ENCODE measurements at regions not wholly inside any gene's neighbourhood (a gene's known extent, or its start where the extent isn't known, plus 50 kb on each side); places are given as distances from the start of the nearest gene placed in this dataset.
"Not testable (repeated sequence)": the region's sequence is repeated elsewhere in the genome, so short reads cannot be mapped to it uniquely, and the experiment has no call there.

- no peak for DNase-seq (ENCODE audit: low read depth in 2 of 2)
Observed at GRCh38 chr17:73887739-73888138, 243.5 kb upstream of the SDK2 start.

GRCh38 chr17:73888862-73889261 is 244.6 kb upstream of the SDK2 start:
- DNase-seq (ENCODE audit: low read depth in 2 of 2) = no peak

- no peak for DNase-seq (ENCODE audit: low read depth in 2 of 2)
Observed at GRCh38 chr17:73889439-73889838, 245.2 kb upstream of the SDK2 start.

DNA sequence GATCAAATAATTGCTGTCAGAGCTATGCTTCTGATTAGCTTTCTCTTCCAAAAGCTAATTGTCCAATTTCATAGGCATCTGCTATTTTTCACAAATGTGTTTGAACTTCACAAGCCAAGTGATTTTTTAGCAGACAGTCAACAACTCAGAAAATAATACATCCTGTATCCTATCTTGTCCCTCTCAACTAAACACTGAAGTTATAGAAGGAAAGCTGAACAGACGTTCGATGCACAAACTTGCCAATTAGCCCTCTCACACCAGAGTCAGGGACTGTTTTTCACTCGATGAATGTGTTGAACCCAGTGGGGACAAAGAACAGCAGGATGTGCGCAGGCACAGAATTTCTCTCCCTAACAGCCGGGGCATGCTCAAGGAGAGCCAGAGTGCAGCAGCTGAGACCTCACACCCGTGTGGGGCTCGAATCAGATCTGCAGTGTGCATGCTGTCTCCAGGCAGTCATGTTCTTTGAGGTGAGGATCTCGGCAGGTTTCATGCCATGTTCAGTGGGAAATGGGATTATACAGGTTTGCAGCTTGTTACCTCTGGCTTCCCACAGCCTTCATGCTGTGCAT is 246.7 kb upstream of the SDK2 start:
- no peak for DNase-seq (ENCODE audit: low read depth in 2 of 2)

GRCh38 chr17:73895157-73895556 is 250.9 kb upstream of the SDK2 start:
- no peak for DNase-seq (ENCODE audit: low read depth in 2 of 2)

DNA sequence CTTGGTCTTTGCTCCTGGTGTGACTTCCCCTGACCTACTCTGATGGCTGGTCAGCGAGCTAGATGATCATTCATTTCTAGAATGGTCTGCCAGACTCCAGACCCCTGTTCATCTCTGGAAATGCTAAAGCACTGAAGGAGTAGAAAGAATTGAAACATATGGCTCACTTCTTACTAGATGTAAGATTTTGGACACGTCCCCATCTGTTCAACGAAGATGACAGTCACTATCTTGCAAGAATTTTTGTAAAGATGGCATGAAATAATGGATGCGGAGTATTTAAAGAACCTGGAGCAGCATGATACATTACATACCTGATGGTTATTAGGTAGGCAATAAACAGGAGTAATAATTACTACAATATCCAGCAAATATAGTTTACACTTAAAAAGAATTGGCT is 252.7 kb upstream of the SDK2 start:
- no peak for DNase-seq (ENCODE audit: low read depth in 2 of 2)

- no peak for DNase-seq (ENCODE audit: low read depth in 2 of 2)
Observed at GRCh38 chr17:73899839-73900238, 255.6 kb upstream of the SDK2 start.

- no peak for DNase-seq (ENCODE audit: low read depth in 2 of 2)
Observed at GRCh38 chr17:73900516-73900915, 256.3 kb upstream of the SDK2 start.

- DNase-seq (ENCODE audit: low read depth in 2 of 2) = no peak
Observed at GRCh38 chr17:73901249-73901648, 257.0 kb upstream of the SDK2 start.

GRCh38 chr17:73901661-73902415 is 257.6 kb upstream of the SDK2 start:
- peak in 1 of 2 donors; percentile 16 for DNase-seq (ENCODE audit: low read depth in 2 of 2)

DNA sequence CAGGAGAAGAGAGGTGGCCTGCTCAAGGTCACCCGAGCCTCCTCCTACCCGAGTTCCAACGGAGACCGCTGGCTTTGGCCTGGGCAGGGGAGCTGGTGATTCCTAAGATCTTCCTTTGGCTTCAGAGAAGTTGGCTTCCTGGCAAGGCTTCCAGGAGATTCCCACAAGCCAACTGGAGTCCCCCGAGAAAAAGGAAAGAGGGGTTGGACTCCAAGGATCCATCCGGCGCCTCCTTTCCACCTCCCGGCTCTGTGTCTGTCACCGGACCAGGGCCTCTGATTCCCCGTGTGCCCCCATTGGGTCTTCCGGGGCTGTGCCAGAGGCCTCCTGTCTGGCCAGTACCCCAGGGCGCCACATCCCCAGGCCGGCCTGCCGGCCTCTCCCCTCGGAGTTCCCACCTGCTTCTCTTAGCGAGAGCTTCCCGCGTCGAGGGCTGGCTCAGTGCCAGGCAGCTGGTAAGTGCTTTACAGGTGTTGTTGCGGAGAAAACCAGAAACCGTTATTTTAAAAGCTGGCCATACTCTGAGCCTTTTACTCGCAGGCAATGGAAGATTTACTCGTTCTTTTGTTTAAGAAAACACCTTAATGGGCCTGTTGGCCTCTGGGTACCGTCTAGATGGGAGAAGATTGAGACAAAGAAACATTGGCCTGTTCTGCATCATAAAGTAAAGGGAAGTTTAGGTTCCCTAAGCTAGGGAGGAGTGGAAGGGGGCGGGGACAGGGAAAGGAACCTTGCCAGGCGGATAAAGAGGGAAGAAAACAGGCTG is 258.4 kb upstream of the SDK2 start:
- DNase-seq (ENCODE audit: low read depth in 2 of 2) = no peak

DNA sequence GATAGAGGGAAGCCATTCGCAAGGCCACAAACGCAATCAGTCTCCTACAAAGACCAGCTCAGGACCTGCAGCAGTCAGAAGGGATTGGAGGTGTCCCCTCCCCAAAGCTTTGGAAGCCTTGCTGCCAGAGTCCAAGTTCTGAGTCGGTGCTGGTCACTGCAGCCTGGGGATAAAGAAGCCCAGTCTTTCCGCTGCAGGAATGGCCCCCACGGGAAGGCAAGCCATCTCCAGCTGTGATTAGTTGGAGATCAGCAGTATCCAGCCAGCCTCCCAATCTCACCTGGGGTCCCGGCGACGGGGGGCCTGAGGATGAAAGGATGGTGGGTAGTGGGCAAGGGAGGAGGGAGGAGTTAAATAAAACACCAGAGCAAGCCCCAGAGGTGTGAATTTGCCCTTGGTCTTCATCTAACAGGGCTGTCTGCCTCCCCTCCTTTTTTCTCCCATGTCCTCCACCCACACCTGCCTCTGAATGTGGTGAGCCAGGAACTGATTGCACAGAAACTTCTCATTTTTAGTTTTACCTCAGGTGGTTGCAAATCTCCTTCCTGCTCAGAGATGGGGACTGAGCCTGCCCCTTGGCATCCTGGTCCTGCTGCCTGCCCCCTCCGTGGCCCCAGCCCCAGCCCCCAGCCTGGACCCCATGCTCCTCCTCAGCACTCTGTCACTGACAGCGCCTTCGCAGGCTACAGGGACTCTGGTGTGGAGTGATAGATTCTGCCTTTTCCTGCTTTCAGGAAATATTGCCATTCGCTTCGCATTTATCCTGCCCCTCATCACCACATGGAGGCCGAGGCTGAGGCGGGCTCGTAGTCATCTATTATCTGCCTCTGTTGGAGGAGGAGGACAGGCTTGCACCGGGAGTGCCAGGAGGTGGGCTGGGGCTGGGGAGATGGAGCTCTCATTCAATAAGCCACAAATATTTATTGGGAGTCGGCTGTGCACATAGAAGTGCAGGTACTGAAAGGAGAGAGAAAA is 262.9 kb upstream of the SDK2 start:
- no peak for DNase-seq (ENCODE audit: low read depth in 2 of 2)

DNA sequence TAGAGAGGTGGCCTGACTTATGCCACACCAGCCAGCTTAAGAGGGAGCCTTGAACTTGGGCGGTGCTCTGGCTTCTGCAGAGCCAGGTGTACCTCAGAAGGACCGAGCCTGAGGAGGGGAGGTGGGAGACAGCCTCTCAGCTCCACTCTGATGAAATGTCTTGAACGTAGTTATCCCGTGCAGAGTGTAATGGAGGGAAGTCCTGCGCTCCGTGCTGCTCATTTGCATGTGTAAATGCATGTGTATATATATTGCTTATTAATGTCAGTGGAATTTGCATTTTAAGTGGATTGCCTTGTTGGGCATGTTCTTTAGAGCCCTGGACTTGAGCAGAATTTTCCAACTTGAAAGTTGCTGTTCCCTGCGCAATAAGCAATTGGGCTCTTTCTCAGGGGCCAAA is 264.9 kb upstream of the SDK2 start:
- no peak for DNase-seq (ENCODE audit: low read depth in 2 of 2)

DNA sequence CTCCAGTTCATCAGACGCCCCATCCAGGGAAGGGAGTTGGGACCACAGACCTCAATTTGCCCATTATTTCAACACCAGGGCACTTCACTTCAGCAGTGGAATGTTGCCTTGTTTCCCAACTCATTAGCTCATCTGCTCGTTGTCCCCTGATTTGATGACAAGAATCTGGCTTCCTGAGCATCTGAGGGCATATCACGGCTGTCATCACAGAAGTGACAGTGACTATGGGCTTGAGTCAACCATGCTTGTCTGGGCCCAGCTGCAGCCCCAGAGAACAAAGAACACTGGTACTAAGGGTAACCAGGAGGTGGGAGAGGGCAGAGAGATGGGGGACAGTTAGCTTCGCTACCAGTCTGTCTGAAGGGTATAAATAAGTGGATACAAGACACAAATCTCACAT is 266.0 kb upstream of the SDK2 start:
- DNase-seq (ENCODE audit: low read depth in 2 of 2) = no peak

DNA sequence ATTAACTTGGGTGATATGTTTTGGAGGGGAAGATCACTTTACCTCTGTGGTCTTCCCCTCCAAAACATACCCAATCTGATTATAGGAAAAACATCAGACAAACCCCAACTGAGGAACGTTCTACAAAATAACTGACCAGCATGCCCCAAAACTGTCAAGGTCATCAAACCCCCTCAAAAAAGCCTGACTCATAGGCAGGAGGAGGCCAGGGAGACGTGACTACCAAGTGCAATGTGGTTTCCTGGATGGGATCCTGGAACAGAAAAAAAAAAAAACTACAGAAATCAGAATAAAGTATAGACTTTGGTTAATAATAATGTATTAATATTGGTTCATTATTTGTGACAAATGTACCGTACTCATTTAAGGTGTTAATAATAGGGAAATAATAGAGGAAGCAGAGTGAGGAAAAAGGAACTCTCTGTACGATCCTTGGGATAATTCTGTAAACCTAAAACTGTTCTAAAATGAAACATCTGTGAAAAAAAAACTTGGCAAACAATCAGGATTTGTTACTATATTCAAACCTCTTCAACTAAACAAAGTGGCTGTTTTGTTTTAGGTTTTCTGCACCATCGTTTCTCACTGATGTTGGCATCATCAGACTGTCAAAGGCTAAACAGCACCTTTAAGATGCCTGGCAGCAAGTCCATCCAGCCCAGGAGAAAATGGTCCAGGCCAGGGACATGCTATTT is 266.7 kb upstream of the SDK2 start:
- no peak for DNase-seq (ENCODE audit: low read depth in 2 of 2)

DNA sequence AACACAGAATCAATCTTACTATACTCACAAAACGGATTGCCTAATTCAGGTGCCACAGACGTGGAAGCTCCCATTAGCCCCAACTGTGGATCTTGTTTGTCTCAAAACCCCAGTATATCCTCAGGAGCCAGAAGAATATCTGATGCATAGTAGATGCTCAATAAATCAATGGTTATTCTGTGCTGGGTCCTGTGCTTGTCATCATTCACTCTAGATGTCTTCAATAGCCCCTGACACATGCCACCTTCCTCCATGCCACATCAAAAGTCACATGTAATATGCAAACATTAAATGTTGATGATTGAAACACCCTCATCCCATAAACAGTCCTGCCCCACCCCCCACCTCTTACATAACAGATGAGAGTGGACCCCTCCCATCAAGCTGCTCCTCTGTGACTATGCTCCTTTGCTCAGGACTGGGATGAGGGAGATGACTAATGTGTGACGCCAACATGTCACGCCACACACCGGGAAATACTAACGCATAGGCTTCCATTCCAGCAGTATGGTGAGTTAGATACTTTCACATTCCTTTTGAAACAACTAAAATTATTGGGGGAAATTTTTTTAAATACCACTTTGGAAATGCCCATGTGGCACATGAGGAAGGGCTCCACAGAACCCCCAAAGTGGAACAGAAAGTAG is 267.6 kb upstream of the SDK2 start:
- no peak for DNase-seq (ENCODE audit: low read depth in 2 of 2)

GRCh38 chr17:73912373-73912746 is 268.1 kb upstream of the SDK2 start:
- no peak for DNase-seq (ENCODE audit: low read depth in 2 of 2)

DNA sequence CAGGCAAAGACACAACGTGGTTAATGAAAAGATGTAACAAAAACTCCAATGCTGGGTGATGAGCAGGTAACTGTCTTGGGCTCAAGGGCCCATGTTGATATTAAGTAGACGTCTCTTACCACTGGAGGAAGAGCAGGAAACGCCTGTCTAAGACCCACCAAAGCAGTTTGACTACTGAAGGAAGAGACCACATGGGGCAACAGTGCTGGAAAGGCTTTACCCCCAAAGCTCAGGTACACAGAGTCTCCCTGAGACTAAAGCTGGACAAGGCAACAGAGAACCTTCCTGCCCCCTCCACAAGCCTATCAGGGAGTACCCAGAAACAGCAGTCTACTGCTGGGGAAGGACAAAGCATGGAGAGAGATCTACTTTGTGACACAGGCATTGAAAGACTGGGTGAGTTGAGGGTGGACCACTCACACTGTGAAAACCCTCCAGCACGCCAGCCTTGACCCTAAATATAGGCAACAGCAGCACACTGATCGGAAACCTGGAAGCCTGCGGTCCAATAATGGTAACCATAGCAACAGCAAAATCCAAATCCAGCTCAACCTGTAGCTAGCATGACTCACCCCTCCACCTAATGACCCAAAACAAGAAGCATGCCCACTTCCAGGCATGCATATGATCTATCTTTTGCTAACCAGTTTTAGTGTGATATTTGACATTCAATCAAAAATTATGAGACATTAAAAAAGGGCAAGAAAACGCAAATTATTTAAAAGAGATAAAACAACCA is 270.5 kb upstream of the SDK2 start:
- no peak for DNase-seq (ENCODE audit: low read depth in 2 of 2)

DNA sequence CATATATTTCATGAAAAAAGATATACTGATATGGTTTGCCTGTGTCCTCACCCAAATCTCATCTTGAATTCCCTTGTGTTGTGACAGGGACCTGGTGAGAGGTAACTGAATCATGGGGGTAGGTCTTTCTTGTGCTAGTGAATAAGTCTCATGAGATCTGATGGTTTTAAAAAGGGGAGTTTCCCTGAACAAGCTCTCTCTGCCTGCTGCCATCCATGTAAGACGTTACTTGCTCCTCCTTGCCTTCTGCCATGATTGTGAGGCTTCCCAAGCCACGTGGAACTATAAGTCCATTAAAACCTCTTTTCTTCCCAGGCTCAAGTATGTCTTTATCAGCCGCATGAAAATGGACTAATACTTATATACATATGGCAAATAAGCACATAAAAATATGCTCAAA is 274.8 kb upstream of the SDK2 start:
- DNase-seq (ENCODE audit: low read depth in 2 of 2) = not testable (repeated sequence)

DNA sequence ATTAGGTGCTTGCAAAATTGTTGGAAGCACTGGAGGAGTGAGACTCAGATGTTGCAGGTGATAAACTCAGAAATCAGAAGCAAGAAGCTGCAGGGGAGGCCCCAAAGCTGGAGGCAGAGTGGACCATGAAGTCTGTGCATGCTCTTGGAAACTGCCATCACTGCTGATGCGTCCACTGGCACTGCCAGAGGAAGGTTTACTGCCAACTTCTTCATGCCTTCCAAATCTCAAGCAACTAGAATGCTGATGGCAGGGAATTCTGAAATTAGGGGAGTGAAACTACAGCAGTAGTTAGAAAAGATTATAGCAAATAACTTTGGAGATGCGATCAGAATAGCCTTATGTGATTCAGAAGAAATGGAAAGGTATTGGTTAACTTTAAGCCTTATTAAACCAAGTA is 277.1 kb upstream of the SDK2 start:
- no peak for DNase-seq (ENCODE audit: low read depth in 2 of 2)

Measured in stimulated activated CD8-positive, alpha-beta memory T cell treated with anti-CD3 and anti-CD28 coated beads, Interleukin-15, amount 100 ng/mL, for 48 hours (primary cell).